Uterus (tissue), 3 donors: ENCODE measurements at regions not wholly inside any gene's neighbourhood (a gene's known extent, or its start where the extent isn't known, plus 50 kb on each side); places are given as distances from the start of the nearest gene placed in this dataset.

Experiments used
- DNase-seq, 2 donors: peaks; one replicate each; pipeline ENCODE4 v3.0.0-alpha.2; 2019 to 2020
- H3K27ac ChIP-seq, 2 donors: fragments of 200-600 bp; sonication (generic); 1 replicate in 1 of 2; 2 replicates in 1 of 2; pipeline ENCODE4 v1.5.1; 2016 to 2018
- H3K27me3 ChIP-seq, 2 donors: fragments of 200-600 bp; sonication (generic); one replicate each; pipeline ENCODE4 v1.5.1; 2018 to 2019; ENCODE audit warnings: control low read depth in 1 of 2
- H3K36me3 ChIP-seq, 2 donors: fragments of 200-600 bp; sonication (generic); one replicate each; pipeline ENCODE4 v1.5.1; 2019; ENCODE audit warnings: control low read depth in 1 of 2
- H3K4me1 ChIP-seq, 2 donors: fragments of 200-600 bp; sonication (generic); one replicate each; pipeline ENCODE4 v1.5.1; 2018 to 2019; ENCODE audit warnings: control low read depth in 1 of 2
- H3K4me3 ChIP-seq, 2 donors: fragments of 200-600 bp; sonication (generic); 1 replicate in 1 of 2; 2 replicates in 1 of 2; pipeline ENCODE4 v1.5.1; 2018 to 2019; ENCODE audit warnings: mild to moderate bottlenecking in 1 of 2
- H3K9me3 ChIP-seq, 2 donors: fragments of 200-600 bp; sonication (generic); one replicate each; pipeline ENCODE4 v1.5.1; 2019; ENCODE audit warnings: control low read depth in 1 of 2
- CTCF ChIP-seq, 4 experiments: fragments of 200-600 bp in 2 of 4; fragments of 450-650 bp in 2 of 4; sonication (generic) in 2 of 4; IDR thresholded peaks; one replicate each; pipeline ENCODE4 v1.5.1; 2016 to 2019; ENCODE audit warnings: antibody characterized with exemption in 4 of 4, mild to moderate bottlenecking in 2 of 4, moderate library complexity in 1 of 4
- POLR2A ChIP-seq, 2 donors: fragments of 450-650 bp; IDR thresholded peaks; one replicate each; pipeline ENCODE4 v1.6.1; 2016; ENCODE audit warnings: antibody characterized with exemption in 2 of 2, mild to moderate bottlenecking in 1 of 2, moderate library complexity in 1 of 2
- intact Hi-C: fragments of 100-400 bp; cut with DNase I; formaldehyde crosslinking; loops from one replicate; pipeline ENCODE4 v1.15.1; 2023; ENCODE audit warnings: low total_unique reads
- donor health status: DM: yes; HTN: yes; CAD: no.

DNA sequence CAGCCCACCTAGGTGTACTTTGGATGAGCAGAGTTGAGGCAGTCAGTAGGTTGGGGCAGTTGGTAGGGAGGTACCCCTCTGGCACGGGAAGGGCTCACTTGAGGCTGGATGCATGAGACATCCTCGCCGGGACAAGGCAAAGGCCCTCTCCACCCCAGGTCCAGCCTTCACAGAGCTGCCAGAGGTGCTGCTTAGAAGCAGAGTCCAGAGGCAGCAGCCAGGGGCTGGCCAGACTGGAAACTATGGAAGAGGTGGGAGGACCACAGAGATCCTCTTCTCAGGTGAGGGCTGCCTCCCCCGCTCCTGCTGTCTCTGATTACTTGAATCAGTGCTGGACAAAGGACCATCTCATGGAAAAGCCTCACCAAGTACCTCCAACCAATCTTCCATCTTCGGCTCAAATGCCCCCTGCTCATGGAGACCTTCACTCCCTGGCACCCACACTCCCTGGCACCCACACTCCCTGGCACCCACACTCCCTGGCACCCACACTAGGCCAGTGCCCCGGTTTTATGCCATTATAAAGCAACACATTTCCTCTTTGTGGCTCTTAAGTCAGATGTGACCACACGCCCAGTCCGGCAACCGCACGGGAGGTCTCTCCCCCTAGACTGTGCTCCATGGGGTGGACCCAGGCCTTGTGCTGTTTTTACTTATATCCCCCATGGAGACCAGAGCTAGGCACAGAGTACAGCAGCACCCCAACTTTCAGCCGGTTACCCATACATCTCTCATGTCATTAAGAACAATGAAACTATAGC is 100.1 kb downstream of the YTHDF1 start:
- no peak overlapping the region for H3K27ac ChIP-seq
- H3K27me3 ChIP-seq = no peaks in the 10 kb centered on the region
- intact Hi-C loops = no loop called here
- TF ChIP-seq POLR2A (IDR thresholded peaks at IDR 0.05) (no peak), CTCF (IDR thresholded peaks at IDR 0.05) (no peak)
- H3K9me3 ChIP-seq = no peaks in the 10 kb centered on the region
- DNase-seq = no peak
- no peaks in the 10 kb centered on the region for H3K4me1 ChIP-seq
- no peaks in the 10 kb centered on the region for H3K36me3 ChIP-seq
- H3K4me3 ChIP-seq = no peak overlapping the region

DNA sequence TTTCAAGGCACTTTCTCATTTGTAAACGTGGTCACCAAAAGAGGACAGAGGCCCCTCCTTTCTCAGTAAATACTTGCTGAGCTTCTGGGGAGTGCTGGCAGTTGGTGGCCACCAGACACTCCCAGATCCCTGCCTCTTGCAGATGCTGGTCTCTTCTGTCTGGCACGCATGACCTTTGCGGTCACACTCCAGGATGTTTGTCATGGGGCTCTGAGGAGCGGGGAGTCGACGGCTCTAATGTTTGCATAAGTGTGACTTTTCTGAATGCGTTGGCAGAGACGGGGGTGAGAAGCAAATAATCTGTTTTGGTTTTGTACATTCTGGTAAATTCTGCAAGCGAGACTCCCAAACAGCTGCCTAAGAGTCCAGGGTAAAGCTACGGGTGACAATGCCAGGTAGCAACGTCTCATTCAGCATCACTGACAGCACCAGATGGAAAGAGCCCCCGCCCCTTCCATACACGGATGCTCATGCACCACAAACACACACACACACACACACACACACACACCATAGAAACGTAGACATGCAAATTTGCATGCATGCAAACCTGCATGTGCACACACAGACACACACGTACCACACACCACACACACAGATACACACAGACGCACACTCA is 101.1 kb downstream of the YTHDF1 start:
- intact Hi-C loops = no loop called here
- H3K9me3 ChIP-seq = no peaks in the 10 kb centered on the region
- no peaks in the 10 kb centered on the region for H3K27me3 ChIP-seq
- TF ChIP-seq POLR2A (IDR thresholded peaks at IDR 0.05) (no peak), CTCF (IDR thresholded peaks at IDR 0.05) (no peak)
- no peak for DNase-seq
- no peaks in the 10 kb centered on the region for H3K36me3 ChIP-seq
- no peak overlapping the region for H3K27ac ChIP-seq
- H3K4me1 ChIP-seq = no peaks in the 10 kb centered on the region
- H3K4me3 ChIP-seq = no peak overlapping the region

- no peak for TF ChIP-seq CTCF (IDR thresholded peaks at IDR 0.05)
- TF ChIP-seq POLR2A (IDR thresholded peaks at IDR 0.05) = no peak
- H3K27me3 ChIP-seq = no peaks in the 10 kb centered on the region
- H3K27ac ChIP-seq = no peak overlapping the region
- no peaks in the 10 kb centered on the region for H3K9me3 ChIP-seq
- H3K4me1 ChIP-seq = no peaks in the 10 kb centered on the region
- no peaks in the 10 kb centered on the region for H3K36me3 ChIP-seq
- no peak for DNase-seq
- H3K4me3 ChIP-seq = no peak overlapping the region
- intact Hi-C loops = no loop called here
Observed at GRCh38 chr20:63114006-63114692, 101.8 kb downstream of the YTHDF1 start.

DNA sequence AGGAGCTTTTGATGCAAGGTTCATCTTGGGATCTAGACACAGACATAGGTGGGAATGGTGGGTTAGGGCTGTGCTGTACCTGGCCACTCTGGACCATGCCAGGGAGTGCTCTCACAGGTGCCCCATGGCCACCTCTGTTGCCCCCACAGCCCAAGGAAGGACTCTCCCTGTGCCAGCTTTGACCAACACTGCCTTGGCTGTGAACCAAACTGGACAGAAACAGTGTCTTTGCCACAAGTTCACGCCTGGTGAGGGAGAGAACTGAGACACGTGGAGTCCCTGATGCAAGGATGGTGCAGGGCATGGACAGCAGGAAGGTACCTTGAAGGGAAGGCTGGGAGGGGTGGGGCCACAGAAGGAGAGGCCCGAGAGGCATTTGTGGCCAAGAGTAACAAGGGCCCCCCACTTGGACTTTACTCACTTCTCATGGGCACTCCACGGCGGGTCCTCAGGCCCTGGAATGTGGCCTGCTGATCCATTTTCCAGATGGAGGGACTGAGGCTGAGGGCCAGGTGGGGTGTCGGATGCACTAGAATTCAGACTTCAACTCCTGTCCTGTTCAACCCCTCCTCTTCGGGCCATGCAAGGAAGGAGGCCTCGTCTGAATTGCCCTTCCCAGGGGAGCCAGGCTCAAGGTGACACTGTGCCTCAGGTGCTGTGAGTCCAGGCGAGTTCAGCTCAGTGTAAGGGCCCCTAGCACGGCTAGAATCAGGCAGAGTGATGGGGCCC is 103.3 kb downstream of the YTHDF1 start:
- Histone ChIP-seq H3K36me3 (no peaks in the 10 kb centered on the region), H3K9me3 (no peaks in the 10 kb centered on the region), H3K27ac (no peak overlapping the region), H3K4me3 (no peak overlapping the region), H3K4me1 (no peaks in the 10 kb centered on the region), H3K27me3 (no peaks in the 10 kb centered on the region)
- no peak for DNase-seq
- TF ChIP-seq CTCF (IDR thresholded peaks at IDR 0.05) (no peak), POLR2A (IDR thresholded peaks at IDR 0.05) (no peak)
- intact Hi-C loops = no loop called here
